Activated CD8-positive, alpha-beta T cell treated with anti-CD3 and anti-CD28 coated beads for 36 hours (primary cell): ENCODE measurements at regions not wholly inside any gene's neighbourhood (a gene's known extent, or its start where the extent isn't known, plus 50 kb on each side); places are given as distances from the start of the nearest gene placed in this dataset.

Experiments used
- ATAC-seq: fragments of 200-7000 bp; cut with Tn5 transposase; one replicate; pipeline ENCODE4 v1.10.0; 2021; ENCODE audit warnings: mild to moderate bottlenecking, moderate library complexity
- CTCF ChIA-PET: fragments of 350-600 bp; sonication (Branson Sonifier 250); formaldehyde crosslinking; loops from one replicate; lab custom pipeline; 2021; ENCODE audit warnings: antibody characterized with exemption; lab: Charles Lee
- POLR2A ChIA-PET: fragments of 350-600 bp; sonication (Branson Sonifier 250); formaldehyde crosslinking; loops from one replicate; lab custom pipeline; 2021; ENCODE audit warnings: antibody characterized with exemption; lab: Charles Lee
- DNase-seq: peaks from one replicate; pipeline ENCODE4 v3.0.0-alpha.2; 2020
- H3K27ac Mint-ChIP-seq: one replicate; pipeline ENCODE4 v1.8.0; 2021; ENCODE audit warnings: mild to moderate bottlenecking, mixed read lengths
- H3K27me3 Mint-ChIP-seq: one replicate; pipeline ENCODE4 v1.8.0; 2021; ENCODE audit warnings: mixed read lengths
- H3K36me3 Mint-ChIP-seq: one replicate; pipeline ENCODE4 v1.8.0; 2021; ENCODE audit warnings: low read depth, mixed read lengths
- H3K4me1 Mint-ChIP-seq: one replicate; pipeline ENCODE4 v1.8.0; 2021; ENCODE audit warnings: low read depth, mixed read lengths
- H3K4me3 Mint-ChIP-seq: one replicate; pipeline ENCODE4 v1.8.0; 2021; ENCODE audit warnings: mild to moderate bottlenecking, moderate library complexity, mixed read lengths
- H3K9me3 Mint-ChIP-seq: one replicate; pipeline ENCODE4 v1.8.0; 2021; ENCODE audit warnings: mixed read lengths
- CTCF ChIP-seq: fragments of 200-600 bp; IDR thresholded peaks from one replicate; pipeline ENCODE4 v1.8.0; 2022; ENCODE audit warnings: antibody characterized with exemption, mild to moderate bottlenecking
- intact Hi-C: fragments of 100-400 bp; cut with micrococcal nuclease; formaldehyde crosslinking; loops from one replicate; pipeline ENCODE4 v1.10.0; 2022

- Mint-ChIP-seq H3K36me3 (no peaks in the 10 kb centered on the region), H3K27me3 (no peaks in the 10 kb centered on the region), H3K27ac (no peak overlapping the region), H3K4me1 (no peaks in the 10 kb centered on the region), H3K4me3 (no peak overlapping the region), H3K9me3 (no peaks in the 10 kb centered on the region)
- intact Hi-C loops: no loop called here
- TF ChIP-seq CTCF: no peak
- POLR2A ChIA-PET: no interaction called here
- CTCF ChIA-PET: no interaction called here
- no peak for ATAC-seq
- DNase-seq: no peak
Observed at GRCh38 chr15:46077220-46077619, 442.4 kb downstream of the SQOR start.

- H3K9me3 Mint-ChIP-seq: no peaks in the 10 kb centered on the region
- H3K4me1 Mint-ChIP-seq: no peaks in the 10 kb centered on the region
- H3K27me3 Mint-ChIP-seq: no peaks in the 10 kb centered on the region
- POLR2A ChIA-PET: no interaction called here
- TF ChIP-seq CTCF: no peak
- no peaks in the 10 kb centered on the region for H3K36me3 Mint-ChIP-seq
- ATAC-seq (no peak), DNase-seq (no peak)
- CTCF ChIA-PET: no interaction called here
- no peak overlapping the region for H3K4me3 Mint-ChIP-seq
- intact Hi-C loops: no loop called here
- no peak overlapping the region for H3K27ac Mint-ChIP-seq
Observed at GRCh38 chr15:46079046-46079445, 444.2 kb downstream of the SQOR start.

DNA sequence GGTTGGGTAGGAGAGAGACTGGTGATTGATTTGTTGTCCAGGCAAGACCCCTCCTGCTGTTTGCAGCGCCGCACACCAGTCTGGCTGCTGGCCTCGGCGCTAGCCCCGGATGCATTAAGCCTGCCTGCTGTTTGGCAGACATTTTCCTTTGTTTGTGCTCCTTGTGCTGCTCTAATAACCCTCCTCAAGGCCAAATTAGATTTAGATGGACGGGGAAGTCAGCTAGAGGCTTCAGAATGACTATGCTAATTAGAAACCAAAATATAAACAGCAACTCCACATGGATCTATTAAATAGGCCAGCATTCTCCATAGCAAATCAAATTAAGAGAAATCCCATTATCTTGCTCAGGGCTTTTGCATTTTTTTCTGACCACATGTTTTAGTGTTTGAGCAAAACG lies 445.2 kb downstream of the SQOR start:
- no peak for ATAC-seq
- CTCF ChIA-PET: no interaction called here
- H3K4me1 Mint-ChIP-seq: no peaks in the 10 kb centered on the region
- no peak overlapping the region for H3K27ac Mint-ChIP-seq
- H3K27me3 Mint-ChIP-seq: no peaks in the 10 kb centered on the region
- no peaks in the 10 kb centered on the region for H3K9me3 Mint-ChIP-seq
- intact Hi-C loops: no loop called here
- H3K36me3 Mint-ChIP-seq: no peaks in the 10 kb centered on the region
- DNase-seq: no peak
- POLR2A ChIA-PET: no interaction called here
- no peak overlapping the region for H3K4me3 Mint-ChIP-seq
- no peak for TF ChIP-seq CTCF

DNA sequence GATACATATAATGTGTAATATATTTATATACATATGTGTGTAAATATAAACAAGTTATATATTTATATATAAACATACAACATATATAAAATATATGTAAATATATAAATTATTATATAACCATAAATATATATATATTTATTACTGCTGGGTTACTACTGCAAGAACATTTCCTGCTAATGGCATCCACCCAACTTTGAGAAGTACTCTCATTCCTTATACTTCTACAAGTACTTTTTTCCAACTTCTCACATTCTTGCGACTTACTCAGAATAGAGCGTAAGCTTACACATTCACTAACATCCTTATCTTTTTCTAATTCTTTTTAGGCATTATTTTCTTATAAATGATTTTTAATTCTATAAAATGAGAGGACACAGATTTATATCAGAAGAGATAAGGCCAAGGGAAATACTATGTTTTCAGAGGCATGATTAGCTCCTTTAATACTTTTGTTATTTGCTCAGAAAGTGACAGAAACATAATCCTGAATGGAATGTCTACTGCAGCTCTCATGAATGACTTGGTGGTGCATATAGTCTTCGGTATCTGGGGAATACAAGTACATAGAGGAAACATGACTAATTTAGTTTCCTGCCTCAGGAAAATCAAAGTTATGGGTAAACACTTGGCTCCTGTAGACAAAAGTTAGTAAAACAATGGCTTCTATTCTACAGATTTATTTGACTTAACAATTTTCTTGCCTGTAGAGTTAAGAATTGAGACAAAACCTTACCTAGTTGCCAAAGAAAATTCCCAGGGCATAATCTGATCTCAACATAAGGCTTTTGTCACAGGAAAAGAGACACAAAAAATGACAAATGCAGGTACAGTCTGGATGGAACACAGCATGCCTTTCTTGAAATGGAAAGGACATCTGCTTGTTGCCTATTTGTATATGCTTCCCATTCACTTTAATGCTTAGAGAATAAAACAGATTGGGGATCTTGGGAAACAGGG lies 453.9 kb downstream of the SQOR start:
- ATAC-seq (no peak), DNase-seq (no peak)
- TF ChIP-seq CTCF: no peak
- CTCF ChIA-PET: no interaction called here
- Mint-ChIP-seq H3K27ac (no peak overlapping the region), H3K4me1 (no peaks in the 10 kb centered on the region), H3K36me3 (no peaks in the 10 kb centered on the region), H3K9me3 (peaks cover 1% of the 10 kb centered on the region), H3K4me3 (no peak overlapping the region), H3K27me3 (no peaks in the 10 kb centered on the region)
- POLR2A ChIA-PET: no interaction called here
- intact Hi-C loops: no loop called here

DNA sequence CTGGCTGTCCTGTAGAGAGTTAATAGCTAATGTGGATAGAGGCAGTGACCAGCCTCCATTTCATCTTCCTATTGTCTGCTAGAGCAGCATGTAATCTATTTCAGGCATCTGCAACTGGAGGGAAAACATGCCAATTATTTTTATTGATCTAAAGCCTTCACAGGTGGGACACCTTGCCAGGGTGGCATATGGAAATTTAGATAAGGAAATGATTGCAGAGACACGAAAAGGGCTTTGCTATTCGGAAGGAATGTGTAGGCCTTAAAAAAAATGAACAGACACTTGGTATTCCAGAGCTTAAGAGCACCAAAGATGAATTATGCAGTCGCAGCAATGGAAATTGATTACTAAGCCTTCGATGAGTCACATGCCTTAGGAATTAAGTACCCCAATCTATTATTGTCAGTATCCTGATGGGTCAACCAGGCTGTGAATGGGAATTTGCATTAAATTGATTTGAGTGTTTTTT lies 454.7 kb downstream of the SQOR start:
- ChIA-PET CTCF (no interaction called here), POLR2A (no interaction called here)
- DNase-seq (no peak), ATAC-seq (no peak)
- H3K4me1 Mint-ChIP-seq: no peaks in the 10 kb centered on the region
- no peaks in the 10 kb centered on the region for H3K36me3 Mint-ChIP-seq
- intact Hi-C loops: no loop called here
- H3K9me3 Mint-ChIP-seq: peaks cover 1% of the 10 kb centered on the region
- no peak for TF ChIP-seq CTCF
- no peak overlapping the region for H3K27ac Mint-ChIP-seq
- no peak overlapping the region for H3K4me3 Mint-ChIP-seq
- no peaks in the 10 kb centered on the region for H3K27me3 Mint-ChIP-seq
